ENCODE measurements at regions not wholly inside any gene's neighbourhood (a gene's known extent, or its start where the extent isn't known, plus 50 kb on each side); places are given as distances from the start of the nearest gene placed in this dataset.

DNA sequence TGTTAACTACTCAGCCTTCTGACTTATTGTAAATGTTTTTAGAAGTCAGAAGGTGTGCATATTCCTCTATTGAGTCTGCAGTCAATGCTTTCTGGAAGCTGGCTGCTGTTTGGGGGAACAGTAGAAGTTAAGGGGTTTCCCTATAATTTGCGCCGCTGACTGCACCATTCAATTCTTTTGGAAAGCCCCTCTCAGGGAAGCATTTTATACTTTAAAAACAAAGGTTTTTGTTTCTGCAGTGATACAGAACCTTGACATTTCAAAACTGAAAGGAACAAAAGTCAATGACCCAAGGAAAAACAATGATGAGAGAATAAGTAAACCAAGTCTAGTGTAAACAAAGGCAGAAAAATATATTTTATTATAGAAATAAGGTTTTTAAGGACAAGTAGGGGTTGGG, 120.8 kb upstream of the TNFAIP3 start:
- no peaks in the 10 kb centered on the region for H3K27me3 ChIP-seq (ENCODE audit: insufficient read depth, low read length)
- H3K36me3 ChIP-seq (ENCODE audit: insufficient read depth, low read length): no peaks in the 10 kb centered on the region
- H3K4me3 ChIP-seq (ENCODE audit: low read length): no peak overlapping the region
- peaks cover 9% of the 10 kb centered on the region for H3K4me1 ChIP-seq (ENCODE audit: insufficient read depth, low read length)
- no peak overlapping the region for H2AFZ ChIP-seq (ENCODE audit: low read depth, low read length)
- no peaks in the 10 kb centered on the region for H3K9me3 ChIP-seq (ENCODE audit: low read length)

DNA sequence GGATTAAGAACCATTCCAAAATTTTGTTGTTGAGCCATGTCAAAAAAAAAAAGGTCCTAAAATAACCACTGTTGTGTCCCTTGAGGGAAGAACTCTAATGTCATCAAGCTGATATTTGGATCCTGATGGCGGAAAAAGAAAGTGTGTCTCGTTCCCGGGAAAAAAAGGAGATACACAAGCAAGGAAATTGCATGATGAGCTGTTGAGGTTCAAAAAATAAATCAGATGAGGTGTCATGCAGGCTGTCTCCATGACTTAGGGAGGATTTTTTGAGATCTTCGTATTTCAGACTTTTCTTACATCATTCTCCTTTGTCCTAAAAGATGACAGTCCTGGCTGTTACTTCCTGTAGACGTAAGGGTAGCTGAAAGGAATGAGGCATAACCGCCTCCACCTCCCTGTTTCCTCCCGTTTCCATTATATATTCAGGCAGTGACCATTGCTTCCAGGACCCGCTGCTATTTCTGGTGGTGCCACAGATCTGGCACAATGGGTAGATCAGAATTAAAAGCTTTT, 117.3 kb upstream of the TNFAIP3 start:
- peaks cover 9% of the 10 kb centered on the region for H3K4me1 ChIP-seq (ENCODE audit: insufficient read depth, low read length)
- H3K36me3 ChIP-seq (ENCODE audit: insufficient read depth, low read length): no peaks in the 10 kb centered on the region
- H2AFZ ChIP-seq (ENCODE audit: low read depth, low read length): peak overlapping the region; percentile 29
- no peaks in the 10 kb centered on the region for H3K27me3 ChIP-seq (ENCODE audit: insufficient read depth, low read length)
- H3K9me3 ChIP-seq (ENCODE audit: low read length): no peaks in the 10 kb centered on the region
- peak overlapping the region; percentile 31 for H3K4me3 ChIP-seq (ENCODE audit: low read length)

DNA sequence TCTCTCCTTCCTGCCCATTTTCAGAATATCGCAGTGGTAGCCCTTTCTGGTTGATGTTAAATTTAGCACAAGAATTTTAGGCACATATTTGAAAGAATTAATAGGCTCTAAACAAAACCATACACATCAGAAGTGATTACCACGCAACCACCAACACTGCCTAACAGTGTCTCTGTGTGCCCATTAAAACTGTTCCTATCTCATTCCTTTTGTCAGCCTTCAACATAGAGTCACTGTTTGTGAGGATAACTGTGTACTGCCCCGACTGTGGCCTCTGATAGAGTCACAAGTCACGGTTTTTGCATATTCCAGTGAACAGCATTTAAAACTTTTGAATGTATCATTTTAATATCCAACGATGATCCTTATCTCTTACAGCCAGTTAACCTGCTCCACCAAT, 116.8 kb upstream of the TNFAIP3 start:
- Histone ChIP-seq H2AFZ (ENCODE audit: low read depth, low read length) (peak overlapping the region; percentile 29), H3K27me3 (ENCODE audit: insufficient read depth, low read length) (no peaks in the 10 kb centered on the region), H3K4me3 (ENCODE audit: low read length) (peak overlapping the region; percentile 31), H3K4me1 (ENCODE audit: insufficient read depth, low read length) (peaks cover 9% of the 10 kb centered on the region), H3K36me3 (ENCODE audit: insufficient read depth, low read length) (no peaks in the 10 kb centered on the region), H3K9me3 (ENCODE audit: low read length) (no peaks in the 10 kb centered on the region)

DNA sequence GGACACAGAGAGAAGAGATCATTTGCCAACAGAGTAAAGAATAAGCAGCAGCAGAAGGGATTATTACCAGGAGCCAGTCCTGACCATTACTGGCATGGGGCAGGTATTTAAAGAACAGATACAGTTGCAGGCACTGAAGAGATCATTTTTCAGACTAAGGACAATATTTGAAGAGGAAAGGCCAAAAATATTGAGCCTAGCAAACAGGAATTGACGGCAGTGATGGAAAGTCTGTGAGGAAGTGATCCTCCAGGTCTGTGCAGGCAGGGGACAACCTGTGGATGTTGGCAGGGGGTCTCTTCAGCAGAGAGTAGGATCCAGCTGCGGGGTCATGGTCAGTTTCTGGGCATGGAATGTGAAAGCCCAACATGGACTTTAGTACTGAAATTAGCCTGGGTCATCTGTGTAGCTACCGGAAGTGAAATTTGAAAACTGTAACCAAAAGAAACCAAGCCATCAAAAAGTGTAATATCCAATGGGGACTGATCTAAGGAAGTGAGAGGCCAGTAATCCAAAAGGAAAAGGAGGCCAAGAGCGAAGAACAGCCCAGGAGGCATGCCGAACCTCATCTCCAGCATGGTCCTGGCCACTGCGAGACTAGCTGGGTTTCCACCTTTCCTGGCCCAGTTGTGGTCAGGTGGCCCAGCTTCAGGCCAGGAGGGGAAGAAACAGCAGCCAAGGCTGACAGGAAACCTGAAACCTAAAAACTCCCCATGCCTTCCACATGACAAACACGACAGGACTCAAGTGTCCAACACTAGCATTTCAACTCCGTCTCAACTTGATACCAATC, 115.1 kb upstream of the TNFAIP3 start:
- no peaks in the 10 kb centered on the region for H3K36me3 ChIP-seq (ENCODE audit: insufficient read depth, low read length)
- no peak overlapping the region for H3K4me3 ChIP-seq (ENCODE audit: low read length)
- no peak overlapping the region for H2AFZ ChIP-seq (ENCODE audit: low read depth, low read length)
- peaks cover 9% of the 10 kb centered on the region for H3K4me1 ChIP-seq (ENCODE audit: insufficient read depth, low read length)
- no peaks in the 10 kb centered on the region for H3K27me3 ChIP-seq (ENCODE audit: insufficient read depth, low read length)
- no peaks in the 10 kb centered on the region for H3K9me3 ChIP-seq (ENCODE audit: low read length)

DNA sequence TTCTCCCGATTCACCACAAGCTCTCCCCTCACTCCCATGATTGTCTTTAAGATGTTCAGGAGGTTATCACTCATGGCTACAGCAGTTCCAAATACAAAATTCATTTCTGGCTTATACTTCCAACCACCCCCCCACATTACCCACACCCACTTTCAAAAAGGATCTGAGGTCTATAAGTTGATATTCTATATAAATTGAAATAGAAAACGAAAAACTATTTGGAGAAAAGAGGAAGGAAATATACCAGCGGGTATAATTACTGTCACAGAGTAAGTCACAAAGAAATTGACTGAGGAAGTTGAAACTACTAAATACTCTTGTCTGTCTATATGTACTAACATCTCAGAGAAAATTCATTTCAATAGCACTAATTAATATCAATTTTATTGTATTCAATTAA, 112.7 kb upstream of the TNFAIP3 start:
- H2AFZ ChIP-seq (ENCODE audit: low read depth, low read length): no peak overlapping the region
- H3K9me3 ChIP-seq (ENCODE audit: low read length): no peaks in the 10 kb centered on the region
- H3K27me3 ChIP-seq (ENCODE audit: insufficient read depth, low read length): no peaks in the 10 kb centered on the region
- no peaks in the 10 kb centered on the region for H3K36me3 ChIP-seq (ENCODE audit: insufficient read depth, low read length)
- no peak overlapping the region for H3K4me3 ChIP-seq (ENCODE audit: low read length)
- H3K4me1 ChIP-seq (ENCODE audit: insufficient read depth, low read length): peaks cover 9% of the 10 kb centered on the region

DNA sequence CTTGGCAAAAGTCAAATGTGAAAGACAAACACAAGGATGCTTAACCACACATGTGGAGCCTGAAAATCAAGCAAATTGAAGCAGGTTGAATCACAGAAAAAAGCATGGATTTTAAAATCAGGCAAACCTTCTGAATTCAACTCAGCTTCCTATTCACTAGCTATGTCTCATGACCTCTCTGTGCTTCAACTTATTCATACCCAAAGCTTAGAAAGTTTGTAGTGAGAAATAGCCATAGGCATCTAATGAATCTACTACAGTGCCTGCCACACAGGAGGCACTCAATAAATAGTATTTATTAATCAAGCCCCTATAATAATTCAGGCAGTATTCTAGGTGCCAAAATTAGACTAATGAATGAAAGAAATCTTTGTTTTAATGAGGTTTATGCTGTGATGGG, 112.2 kb upstream of the TNFAIP3 start:
- H3K27me3 ChIP-seq (ENCODE audit: insufficient read depth, low read length): no peaks in the 10 kb centered on the region
- no peak overlapping the region for H2AFZ ChIP-seq (ENCODE audit: low read depth, low read length)
- no peak overlapping the region for H3K4me3 ChIP-seq (ENCODE audit: low read length)
- H3K4me1 ChIP-seq (ENCODE audit: insufficient read depth, low read length): peaks cover 5% of the 10 kb centered on the region
- H3K9me3 ChIP-seq (ENCODE audit: low read length): no peaks in the 10 kb centered on the region
- H3K36me3 ChIP-seq (ENCODE audit: insufficient read depth, low read length): no peaks in the 10 kb centered on the region

DNA sequence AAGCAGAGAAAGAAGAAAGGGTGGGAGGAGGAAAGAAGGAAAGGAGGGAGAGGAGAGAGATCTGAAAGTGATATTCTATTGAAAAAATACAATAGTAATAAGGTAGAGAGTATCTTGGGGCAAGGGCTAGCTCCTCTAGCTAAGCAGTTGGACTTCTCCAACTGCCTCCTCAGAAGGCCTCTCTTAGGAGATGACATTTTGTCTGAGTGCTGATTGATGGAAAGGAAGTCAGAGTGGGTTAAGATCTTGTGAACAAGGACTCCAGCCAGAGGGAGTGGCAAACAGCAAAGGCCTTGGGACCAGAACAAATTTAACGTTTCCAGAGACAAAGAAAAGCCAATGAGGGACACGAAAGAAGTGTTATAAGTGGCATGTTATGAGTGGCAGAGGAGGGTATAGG, 111.8 kb upstream of the TNFAIP3 start:
- Histone ChIP-seq H3K27me3 (ENCODE audit: insufficient read depth, low read length) (no peaks in the 10 kb centered on the region), H3K4me3 (ENCODE audit: low read length) (no peak overlapping the region), H3K36me3 (ENCODE audit: insufficient read depth, low read length) (no peaks in the 10 kb centered on the region), H2AFZ (ENCODE audit: low read depth, low read length) (no peak overlapping the region), H3K4me1 (ENCODE audit: insufficient read depth, low read length) (peaks cover 1% of the 10 kb centered on the region), H3K9me3 (ENCODE audit: low read length) (no peaks in the 10 kb centered on the region)

DNA sequence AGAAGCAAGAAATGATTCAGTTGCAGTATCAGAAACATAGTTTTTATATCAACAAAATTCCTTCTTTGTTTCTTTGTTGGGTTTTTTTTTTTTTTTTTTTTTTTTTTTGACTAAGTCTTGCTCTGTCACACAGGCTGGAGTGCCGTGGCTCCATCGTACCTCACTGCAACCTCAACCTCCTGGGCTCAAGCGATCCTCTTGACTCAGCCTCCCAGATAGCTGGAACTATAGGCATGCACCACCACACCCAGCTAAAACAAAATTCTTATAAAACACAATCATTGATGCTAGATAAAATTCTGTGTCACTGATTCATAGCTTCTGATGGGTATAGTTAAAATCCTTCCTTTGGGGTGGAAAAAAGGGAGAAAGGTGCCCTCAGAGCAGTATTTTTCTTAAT, 110.3 kb upstream of the TNFAIP3 start:
- no peaks in the 10 kb centered on the region for H3K27me3 ChIP-seq (ENCODE audit: insufficient read depth, low read length)
- no peak overlapping the region for H2AFZ ChIP-seq (ENCODE audit: low read depth, low read length)
- H3K9me3 ChIP-seq (ENCODE audit: low read length): no peaks in the 10 kb centered on the region
- no peaks in the 10 kb centered on the region for H3K4me1 ChIP-seq (ENCODE audit: insufficient read depth, low read length)
- H3K36me3 ChIP-seq (ENCODE audit: insufficient read depth, low read length): no peaks in the 10 kb centered on the region
- H3K4me3 ChIP-seq (ENCODE audit: low read length): no peak overlapping the region

DNA sequence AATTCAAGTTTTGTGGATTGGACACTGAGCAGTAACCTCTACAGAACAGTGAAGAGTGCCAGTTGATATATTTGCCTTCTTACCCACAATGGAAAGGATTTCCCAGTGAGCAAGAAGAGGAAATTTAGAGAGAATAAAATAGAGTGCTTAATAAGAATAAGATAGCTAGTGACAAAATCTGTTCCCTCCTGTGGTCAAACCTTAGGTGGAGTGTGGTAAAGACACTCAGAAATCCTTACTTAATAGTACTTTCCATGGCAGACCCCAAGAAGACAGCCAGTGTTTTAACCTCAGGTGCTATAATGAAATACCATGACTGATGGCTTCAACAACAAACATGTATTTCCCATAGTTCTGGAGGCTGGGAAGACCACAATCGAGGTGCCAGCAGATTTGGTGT, 108.4 kb upstream of the TNFAIP3 start:
- H3K4me3 ChIP-seq (ENCODE audit: low read length): no peak overlapping the region
- H3K27me3 ChIP-seq (ENCODE audit: insufficient read depth, low read length): no peaks in the 10 kb centered on the region
- no peak overlapping the region for H2AFZ ChIP-seq (ENCODE audit: low read depth, low read length)
- H3K4me1 ChIP-seq (ENCODE audit: insufficient read depth, low read length): no peaks in the 10 kb centered on the region
- H3K36me3 ChIP-seq (ENCODE audit: insufficient read depth, low read length): no peaks in the 10 kb centered on the region
- H3K9me3 ChIP-seq (ENCODE audit: low read length): no peaks in the 10 kb centered on the region

DNA sequence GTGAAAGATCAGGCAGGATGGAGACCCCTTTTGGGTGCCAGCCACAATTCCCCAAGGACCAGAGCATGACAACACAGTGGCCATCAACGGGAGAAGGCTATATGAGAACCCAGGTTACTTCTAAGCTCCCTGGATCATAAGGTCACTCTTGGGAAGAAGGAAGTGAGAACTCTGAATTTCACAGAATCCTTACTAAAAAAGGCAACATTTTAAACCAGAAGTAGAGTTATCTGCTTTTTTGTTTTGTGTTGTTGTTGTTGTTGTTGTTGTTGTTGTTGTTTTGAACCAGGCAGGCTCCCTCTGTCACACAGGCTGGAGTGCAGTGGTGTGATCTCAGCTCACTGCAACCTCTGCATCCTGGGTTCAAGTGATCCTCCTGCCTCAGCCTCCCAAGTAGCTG, 107.4 kb upstream of the TNFAIP3 start:
- Histone ChIP-seq H3K9me3 (ENCODE audit: low read length) (no peaks in the 10 kb centered on the region), H3K27me3 (ENCODE audit: insufficient read depth, low read length) (no peaks in the 10 kb centered on the region)

DNA sequence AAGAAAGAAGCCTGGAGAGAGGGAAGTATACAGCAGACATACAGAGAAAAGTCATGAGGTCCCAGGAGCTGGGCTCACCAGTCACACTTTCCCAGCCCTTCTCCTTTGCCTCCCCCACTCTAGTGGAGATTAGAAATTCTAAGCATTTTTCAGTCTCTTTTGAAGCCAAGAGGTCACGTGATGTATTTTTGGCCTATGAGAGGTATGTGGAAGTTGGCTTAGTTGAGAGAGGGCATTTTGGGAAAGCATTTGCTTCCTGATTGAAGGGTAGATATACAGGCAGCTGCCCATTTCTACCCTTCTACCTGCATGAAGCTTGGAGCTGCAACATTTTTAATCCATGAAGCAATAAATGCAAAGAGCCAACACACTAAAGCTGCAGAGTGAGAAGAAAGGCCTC, 106.0 kb upstream of the TNFAIP3 start:
- Histone ChIP-seq H3K9me3 (ENCODE audit: low read length) (no peaks in the 10 kb centered on the region), H3K27me3 (ENCODE audit: insufficient read depth, low read length) (no peaks in the 10 kb centered on the region), H3K36me3 (ENCODE audit: insufficient read depth, low read length) (no peaks in the 10 kb centered on the region), H3K4me1 (ENCODE audit: insufficient read depth, low read length) (no peaks in the 10 kb centered on the region), H2AFZ (ENCODE audit: low read depth, low read length) (no peak overlapping the region), H3K4me3 (ENCODE audit: low read length) (no peak overlapping the region)

More for the DNA sequence above, 107.4 kb upstream of the TNFAIP3 start:
- Histone ChIP-seq H3K4me1 (ENCODE audit: insufficient read depth, low read length) (no peaks in the 10 kb centered on the region), H3K4me3 (ENCODE audit: low read length) (no peak overlapping the region), H3K36me3 (ENCODE audit: insufficient read depth, low read length) (no peaks in the 10 kb centered on the region), H2AFZ (ENCODE audit: low read depth, low read length) (no peak overlapping the region)

DNA sequence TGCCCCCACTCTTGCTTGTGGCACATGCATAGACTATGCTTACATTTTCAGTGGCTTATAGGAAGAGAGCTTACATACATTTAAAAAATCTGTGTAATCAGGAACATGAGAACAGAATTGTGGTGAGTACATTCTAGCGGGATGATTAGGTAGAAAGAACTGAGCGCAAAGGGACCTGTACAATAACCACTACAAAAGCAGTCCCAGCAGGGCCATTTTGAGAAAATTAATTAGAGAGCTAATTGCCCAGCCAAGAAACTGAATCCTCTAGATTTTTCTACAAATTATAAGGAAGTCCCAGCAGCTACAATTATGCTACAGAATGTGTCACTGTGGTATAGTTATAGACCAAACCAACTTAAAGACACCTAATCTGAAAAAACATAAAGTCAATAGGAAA, 105.6 kb upstream of the TNFAIP3 start:
- Histone ChIP-seq H3K4me3 (ENCODE audit: low read length) (no peak overlapping the region), H2AFZ (ENCODE audit: low read depth, low read length) (no peak overlapping the region), H3K9me3 (ENCODE audit: low read length) (no peaks in the 10 kb centered on the region), H3K27me3 (ENCODE audit: insufficient read depth, low read length) (no peaks in the 10 kb centered on the region), H3K4me1 (ENCODE audit: insufficient read depth, low read length) (no peaks in the 10 kb centered on the region), H3K36me3 (ENCODE audit: insufficient read depth, low read length) (no peaks in the 10 kb centered on the region)

DNA sequence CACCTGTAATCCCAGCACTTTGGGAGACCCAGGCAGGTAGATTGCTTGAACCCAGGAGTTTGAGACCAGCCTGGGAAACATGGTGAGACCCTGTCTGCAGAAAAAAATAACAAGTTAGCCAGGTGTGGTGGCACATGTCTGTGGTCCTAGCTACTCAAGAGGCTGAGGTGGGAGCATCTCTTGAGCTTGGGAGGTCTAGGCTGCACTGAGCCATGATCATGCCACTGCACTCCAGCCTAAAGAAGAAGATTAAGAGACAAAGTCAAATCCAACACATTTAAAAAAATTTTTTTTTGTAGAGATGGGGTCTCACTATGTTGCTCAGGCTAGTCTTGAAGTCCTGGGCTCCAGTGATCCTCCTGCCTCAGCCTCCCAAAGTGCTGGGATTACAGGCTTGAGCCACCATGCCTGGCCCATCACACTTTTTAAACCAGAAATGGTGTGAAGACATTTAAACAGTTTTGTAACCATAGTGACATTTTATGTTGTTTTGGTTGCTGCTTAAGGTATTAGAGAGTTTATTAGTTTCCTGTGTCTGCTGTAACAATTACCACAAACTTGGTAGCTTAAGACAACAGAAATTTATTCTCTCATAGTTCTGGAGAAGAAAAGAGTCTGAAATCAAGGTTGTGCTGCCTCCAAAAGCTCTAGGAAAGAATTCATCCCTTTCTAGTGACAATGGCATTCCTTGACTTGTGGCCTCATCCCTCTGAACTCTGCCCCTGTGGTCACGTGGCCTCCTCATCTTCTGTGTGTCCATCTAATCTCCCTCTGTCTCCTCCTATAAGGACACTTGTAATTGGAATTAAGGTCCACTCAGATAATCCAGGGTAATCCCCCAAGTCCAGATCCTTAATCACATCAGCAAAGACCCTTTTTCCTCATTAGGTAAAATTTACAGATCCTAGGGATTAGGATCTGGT, 104.6 kb upstream of the TNFAIP3 start:
- H3K9me3 ChIP-seq (ENCODE audit: low read length): no peaks in the 10 kb centered on the region
- H3K36me3 ChIP-seq (ENCODE audit: insufficient read depth, low read length): no peaks in the 10 kb centered on the region
- no peaks in the 10 kb centered on the region for H3K4me1 ChIP-seq (ENCODE audit: insufficient read depth, low read length)
- H2AFZ ChIP-seq (ENCODE audit: low read depth, low read length): no peak overlapping the region
- no peak overlapping the region for H3K4me3 ChIP-seq (ENCODE audit: low read length)
- no peaks in the 10 kb centered on the region for H3K27me3 ChIP-seq (ENCODE audit: insufficient read depth, low read length)

Data from neuron (in vitro differentiated cells).